Activated gamma-delta T cell treated with Interleukin-2 at 50 U/mL for 16 hours (primary cell): ENCODE measurements at regions not wholly inside any gene's neighbourhood (a gene's known extent, or its start where the extent isn't known, plus 50 kb on each side); places are given as distances from the start of the nearest gene placed in this dataset.
"Not testable (repeated sequence)": the region's sequence is repeated elsewhere in the genome, so short reads cannot be mapped to it uniquely, and the experiment has no call there.

Source experiments
- DNase-seq: peaks from one replicate; pipeline ENCODE4 v3.0.0-alpha.2; 2020

DNA sequence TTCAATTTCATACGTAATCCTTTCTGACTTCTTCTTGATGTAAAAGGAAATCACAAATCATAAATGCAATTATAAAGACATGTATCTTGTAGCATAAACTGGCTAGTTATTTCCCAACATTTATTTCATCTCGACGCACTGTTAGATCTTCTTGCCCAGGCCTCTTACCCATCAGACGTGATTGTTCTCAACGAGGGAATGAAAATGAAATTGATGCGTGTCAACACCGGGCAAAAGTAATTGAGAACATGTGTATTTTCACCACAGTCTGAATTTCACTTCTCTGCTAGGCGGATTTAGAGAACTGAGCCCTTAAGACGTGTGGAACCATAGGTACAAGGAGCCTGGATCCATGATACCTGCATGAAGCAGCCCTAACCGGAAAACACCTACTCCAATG is 519.7 kb downstream of the KCNT2 start:
- no peak for DNase-seq

DNA sequence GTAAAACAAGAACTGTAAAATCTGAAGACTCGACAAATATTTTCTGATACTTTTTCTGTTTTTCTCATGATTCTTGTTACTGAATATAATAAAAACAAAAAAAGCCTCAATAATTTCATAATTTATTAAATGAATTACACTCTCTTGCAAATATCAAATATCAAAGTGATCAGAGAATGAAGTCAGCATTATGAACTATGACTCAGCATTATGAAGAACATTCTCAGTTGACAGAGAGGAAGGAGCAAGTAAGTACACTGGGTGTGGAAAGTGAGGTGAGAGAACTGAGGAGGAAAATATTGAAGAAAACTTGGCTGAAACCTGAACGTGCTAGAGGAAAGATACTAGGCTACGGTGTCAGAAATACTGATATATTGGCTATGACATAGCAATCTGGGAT is 529.5 kb downstream of the KCNT2 start:
- no peak for DNase-seq

DNA sequence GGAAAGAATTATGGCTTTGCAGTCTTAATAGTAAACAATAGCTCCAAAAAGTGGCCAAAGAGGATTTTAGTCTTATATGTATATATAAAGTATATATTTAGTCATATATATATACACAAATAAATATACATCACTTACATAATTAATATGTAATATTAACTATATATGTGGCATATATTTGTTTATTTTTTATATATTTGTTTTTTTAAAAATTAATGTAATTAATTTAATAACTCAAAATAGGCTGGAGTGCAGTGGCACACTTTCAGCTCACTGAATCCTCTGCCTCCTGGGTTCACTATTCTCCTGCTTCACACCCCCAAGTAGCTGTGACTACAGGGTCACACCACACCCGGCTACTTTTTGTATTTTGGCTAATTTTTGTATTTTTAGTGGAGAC is 532.6 kb downstream of the KCNT2 start:
- no peak for DNase-seq

DNA sequence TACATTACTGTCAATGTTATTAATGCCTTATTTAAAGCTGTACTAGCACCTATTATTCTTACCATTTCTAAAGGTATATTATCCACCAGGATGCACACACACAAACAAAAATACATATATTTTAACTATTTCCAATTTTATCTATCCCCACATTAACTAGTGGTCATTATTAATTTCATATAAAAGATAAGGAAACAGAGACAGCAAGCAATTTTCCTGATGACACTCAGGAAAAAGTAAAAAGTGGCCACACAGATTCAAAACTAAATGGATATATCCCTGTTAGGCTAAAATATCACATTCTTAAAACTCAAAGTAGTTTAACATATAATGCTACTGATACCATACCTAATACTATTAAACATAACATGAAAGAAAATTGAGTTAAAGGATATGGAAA is 534.1 kb downstream of the KCNT2 start:
- no peak for DNase-seq

DNA sequence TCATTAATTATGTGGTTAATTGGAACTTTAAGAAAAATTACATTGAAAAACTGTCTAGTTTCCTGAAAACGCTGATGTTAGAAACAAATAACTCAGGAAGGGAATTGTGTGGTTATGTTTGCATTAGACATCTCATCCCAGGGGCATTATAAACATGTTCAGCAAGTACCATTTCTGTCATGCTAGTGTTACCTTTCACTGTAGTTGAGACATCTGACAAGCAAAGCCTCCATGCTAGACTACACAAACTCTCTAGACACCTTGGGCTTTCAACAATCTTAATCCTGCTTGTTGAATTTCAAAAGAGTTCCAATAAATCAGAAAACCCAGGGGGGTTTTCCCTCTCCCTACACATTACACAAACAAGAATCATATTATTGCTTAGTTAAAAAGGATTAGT is 536.8 kb downstream of the KCNT2 start:
- no peak for DNase-seq

DNA sequence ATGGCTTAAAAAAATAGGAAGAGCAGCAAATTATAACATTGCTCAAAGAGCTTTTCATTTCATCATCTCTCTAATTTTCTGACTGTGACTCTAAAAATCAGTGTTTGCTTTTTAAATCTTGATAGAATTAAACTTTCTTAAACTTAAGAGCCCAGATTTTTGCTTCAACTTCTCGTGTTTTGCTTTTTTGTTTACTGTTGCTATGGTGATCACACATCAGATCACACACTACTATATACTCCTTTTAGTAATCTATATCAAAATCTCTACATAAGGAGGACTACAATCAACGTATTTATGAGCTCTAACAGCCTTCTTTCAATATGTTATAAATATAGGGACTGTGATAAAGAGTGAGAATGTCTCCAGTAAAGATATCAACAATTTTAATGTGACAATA is 537.3 kb downstream of the KCNT2 start:
- no peak for DNase-seq

DNA sequence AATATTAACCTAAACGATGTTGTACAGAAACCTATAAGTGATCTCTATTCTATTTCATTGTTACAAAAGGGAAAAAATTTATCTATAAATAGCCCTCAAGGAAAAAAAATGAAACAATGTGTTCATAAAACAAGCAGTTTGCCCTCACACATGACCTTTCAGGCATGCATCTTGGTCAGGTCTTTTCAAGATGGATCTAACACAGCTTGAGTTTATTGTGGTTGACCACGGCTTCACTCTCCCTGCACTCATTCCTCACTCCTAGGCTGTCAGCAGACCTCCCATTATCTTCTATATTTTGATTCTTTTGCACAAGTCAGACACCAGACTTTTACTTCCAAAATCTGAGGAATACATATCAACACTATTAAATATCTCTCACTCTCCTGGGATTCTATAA is 544.3 kb downstream of the KCNT2 start:
- DNase-seq = no peak

DNA sequence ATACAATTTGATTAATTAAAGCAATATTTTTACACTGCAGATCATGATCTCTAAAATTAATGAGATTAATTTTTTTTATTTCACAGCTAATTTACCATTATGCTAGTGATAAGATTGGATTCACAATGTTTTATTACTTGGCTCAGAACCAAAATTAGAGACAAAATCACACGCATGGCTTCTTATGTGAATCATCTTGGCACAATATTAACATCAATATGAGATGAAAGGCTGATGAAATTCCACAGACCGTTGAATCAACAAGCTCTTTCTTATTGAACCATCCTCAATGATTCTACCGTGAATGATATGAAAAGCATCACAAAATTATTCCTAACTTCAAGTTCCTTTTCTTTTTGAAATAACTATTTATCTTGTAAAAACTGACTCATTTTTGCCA is 544.9 kb downstream of the KCNT2 start:
- DNase-seq = no peak

DNA sequence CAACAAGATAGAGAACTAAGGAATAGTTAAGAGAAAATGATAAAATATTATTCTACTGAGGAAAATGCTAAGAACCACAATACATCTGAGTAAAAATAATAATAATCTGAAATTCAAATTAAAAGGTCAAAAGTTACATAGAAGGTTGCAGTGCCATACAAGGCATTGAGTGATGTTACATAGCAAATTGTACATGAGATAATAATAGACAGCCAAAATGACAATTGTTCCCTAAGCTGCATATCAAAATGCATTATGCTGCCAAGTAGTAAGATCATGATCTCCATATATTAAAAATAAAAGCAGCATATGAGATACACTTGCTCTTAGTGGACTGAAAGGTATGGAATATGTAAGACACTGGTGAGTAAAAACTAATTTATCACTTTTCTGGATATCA is 547.7 kb downstream of the KCNT2 start:
- no peak for DNase-seq

DNA sequence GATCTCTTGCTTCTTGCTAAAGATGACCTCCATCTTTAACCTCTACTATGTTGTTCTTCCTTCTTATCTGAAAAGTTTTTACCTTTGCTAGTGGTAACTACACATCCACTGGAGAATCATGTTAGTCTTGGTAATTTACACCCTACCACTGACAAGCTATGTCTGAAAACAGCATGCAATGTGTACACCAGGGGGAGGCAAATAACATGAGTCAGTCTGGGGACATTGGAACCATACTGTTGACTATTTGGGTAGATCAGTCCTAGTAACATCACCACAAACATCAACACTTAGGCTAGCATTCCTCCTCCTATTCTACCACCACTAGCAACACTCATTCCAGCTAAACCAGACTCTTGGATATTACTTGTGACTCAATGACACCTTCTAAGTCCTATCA is 549.0 kb downstream of the KCNT2 start:
- DNase-seq = no peak

DNA sequence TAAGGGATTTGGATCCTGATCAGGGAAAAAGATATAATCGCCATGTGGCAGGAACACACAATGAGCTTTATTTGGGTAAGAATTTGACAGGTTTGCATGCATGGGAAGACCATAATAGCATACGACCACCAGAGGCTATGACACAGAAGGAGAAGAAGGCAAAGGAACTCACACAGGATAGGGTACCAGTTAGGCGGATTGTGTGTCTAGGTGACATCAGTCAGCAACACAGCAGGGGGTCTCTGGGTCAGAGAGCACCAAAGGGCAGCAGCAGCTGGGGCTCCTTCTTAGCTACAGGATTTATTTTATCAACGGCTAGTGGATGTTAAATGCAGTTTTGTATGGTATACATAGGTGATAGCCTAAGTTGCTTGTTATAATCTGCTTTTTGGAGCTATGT is 551.3 kb downstream of the KCNT2 start:
- no peak for DNase-seq

DNA sequence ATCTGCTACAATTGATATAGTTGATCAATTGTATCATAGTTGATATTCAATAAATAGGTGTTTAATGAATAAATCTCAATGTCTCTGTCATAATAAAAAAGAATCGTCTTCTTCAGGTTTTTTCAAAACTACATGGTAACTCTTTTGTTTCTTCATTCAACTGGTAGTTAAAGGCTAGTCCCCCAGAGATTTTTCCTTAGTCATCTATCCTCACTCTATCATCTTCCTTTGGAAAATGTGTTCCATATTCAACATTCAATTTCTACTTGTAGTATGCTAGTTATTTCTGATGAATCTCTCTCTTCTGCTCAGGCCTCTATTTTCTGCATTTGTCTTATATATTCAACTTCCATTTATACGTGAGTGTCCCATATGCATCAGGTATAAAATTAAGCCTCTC is 558.8 kb downstream of the KCNT2 start:
- no peak for DNase-seq

DNA sequence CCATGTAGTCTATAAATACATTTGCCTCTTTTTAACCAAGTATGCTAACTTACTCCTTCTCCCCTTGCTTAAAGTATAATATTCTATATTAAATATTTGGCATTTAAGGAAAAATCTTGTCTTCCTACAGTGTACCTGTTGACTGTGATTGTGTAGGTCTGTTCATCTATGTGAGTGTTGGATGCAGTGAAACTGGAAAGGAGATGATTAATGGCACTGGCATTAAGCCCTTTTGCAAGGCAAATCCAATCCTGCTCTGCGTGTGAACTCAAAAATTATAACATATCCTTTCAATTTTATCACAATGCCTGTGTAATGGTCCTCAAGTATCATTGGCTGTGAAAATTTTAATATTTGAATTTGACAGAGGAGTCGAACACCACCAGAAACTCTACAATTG is 565.0 kb downstream of the KCNT2 start:
- no peak for DNase-seq

DNA sequence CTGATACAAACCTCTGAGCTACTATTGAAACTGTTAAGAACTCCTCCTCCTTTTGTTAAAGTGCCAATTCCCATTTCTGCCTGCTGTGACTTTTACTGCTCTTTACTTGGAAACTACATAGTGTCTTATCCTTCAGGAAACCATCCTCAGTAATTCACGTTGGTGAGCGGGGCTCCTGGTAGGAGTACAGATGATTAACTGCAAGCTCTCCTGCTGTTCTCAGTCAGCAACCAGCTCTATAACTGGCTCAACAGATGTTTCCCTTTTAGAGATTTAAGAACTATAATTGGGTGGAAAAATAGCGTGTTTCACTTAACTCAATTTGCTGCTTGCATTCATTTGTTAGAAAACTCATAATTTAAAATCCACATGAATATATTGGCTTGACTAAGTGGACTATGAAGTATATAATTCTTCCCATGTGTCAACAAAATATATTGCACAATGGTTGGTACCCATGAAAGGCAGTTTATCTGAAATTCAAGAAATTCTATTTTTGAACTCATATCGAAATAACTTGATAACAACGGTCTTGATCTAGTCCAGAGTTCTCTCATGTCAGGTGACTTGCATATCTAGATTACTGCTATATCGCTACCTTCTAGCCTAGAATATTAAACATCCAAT is 574.0 kb downstream of the KCNT2 start:
- DNase-seq = no peak

DNA sequence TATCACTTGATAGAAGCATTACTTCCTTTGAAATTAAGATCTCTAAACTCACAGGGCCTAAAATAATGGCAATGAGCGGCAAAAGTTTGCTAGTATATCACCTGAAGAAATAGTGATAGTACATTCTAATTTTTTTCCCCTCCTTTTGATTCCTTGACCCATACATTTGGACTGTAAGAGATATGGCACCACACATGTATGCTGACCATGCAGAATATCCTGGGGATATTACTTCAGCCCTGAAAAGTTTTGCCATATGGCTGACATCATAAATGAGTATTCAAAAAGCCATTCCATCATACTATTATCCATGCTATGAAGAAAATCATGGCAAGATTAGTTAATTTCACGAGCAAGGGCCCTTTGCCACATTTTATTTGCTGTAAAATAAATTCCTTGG is 576.9 kb downstream of the KCNT2 start:
- DNase-seq = not testable (repeated sequence)

DNA sequence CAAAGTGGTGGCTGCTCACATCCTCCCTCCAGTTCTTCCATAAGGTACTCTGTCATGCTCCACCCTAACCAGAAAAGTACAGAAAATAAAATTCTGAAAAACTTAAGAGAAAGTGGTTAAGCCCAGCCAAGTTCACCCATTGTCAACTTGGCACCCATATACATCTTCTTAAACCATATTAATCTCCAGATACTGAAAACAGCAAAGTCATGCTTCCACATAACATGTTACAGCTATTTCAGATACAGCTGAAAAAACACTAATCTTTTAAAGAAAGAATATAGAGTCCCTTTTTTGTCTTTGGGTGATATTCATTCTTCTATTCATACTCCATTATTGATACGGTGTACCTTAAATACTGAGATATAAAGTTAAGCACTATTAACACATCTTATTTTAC is 577.8 kb downstream of the KCNT2 start:
- no peak for DNase-seq

DNA sequence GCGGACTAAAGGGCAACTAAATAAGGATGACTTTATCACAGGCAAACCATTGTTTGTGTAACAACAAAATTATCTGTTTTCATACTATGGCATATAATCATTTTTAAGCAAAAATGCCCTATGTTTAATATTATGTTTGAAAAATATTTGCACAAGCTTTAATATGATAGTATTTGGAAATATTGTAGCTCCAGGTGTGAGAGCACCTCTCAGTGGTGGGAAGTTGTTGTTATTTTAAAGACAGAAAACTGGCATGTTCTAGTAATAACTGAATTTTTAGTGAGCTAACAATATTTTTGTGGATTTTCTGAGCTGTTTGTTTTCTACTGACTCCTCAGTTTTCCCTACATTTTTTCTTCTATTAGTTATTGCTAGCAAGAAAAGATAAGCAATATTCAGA is 578.8 kb downstream of the KCNT2 start:
- DNase-seq = no peak

DNA sequence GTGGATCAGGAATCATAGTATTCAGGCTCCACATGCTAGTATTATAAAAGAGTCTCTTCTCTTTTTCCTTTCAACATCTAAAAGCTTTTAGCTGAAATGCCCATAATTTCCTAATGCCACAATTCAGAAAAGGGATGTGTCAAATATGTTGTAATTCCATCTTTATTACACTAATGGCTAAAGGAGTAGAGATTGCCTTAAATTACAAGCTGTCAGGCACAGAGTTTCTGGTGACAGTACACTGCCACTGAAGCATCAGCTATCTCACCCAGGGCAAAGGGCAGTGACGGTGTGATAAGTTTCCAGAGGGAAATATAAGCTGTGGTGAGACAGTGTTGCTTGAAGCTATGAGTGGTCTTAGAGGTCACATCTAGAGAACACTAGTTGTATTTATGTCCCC is 581.1 kb downstream of the KCNT2 start:
- no peak for DNase-seq

DNA sequence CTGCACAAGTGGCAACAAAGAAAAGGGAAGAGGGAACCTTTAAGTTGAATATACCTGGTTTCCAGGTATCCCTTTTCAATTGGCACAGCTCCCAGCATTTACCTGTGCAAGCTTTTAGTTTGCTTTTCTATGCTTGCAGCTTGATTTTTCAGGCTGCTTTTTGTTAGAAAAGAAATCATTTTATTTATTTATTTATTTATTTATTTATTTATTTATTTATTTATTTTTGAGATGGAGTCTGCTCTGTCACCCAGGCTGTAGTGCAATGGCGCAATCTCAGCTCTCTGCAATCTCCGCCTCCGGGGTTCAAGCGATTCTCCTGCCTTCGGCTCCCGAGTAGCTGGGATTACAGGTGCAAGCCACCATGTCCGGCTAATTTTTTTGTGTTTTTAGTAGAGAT is 587.1 kb downstream of the KCNT2 start:
- not testable (repeated sequence) for DNase-seq

DNA sequence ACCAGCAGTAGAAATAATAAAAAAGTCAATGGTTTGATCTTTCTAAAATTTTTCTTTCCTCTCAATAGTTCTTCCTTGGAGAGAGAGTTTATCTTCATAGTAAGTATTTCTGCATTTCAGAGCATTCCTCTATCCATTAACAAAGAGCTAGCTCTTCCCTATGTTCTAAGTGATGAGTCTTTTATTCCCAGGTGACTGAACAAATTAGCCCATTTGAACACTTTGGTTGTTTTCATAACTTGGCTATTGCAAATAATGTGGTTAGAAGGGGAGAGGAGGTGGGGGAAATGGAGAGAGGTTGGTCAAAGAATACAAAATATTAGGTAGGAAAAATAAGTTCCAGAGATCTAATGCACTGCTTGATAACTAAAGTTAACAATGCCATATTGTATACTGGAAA is 598.9 kb downstream of the KCNT2 start:
- DNase-seq = no peak

DNA sequence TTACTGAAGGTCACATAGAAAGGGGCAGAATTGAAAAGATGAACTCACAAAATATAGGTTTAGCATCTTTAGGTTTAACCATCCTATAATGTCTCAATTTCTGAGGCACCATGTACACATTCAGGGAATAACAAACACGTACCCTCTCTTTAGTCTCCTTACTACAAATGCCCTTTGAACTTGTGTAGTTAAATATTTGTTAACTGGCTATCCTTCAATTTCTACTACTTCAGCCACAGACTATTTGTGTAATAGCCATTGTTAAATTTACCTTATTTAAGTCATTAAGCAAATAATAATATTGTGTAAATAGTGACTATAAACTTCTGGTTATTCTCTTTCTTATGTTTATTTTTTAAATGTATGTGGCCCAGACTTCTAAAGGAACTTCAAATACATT is 600.5 kb downstream of the KCNT2 start:
- DNase-seq = no peak

DNA sequence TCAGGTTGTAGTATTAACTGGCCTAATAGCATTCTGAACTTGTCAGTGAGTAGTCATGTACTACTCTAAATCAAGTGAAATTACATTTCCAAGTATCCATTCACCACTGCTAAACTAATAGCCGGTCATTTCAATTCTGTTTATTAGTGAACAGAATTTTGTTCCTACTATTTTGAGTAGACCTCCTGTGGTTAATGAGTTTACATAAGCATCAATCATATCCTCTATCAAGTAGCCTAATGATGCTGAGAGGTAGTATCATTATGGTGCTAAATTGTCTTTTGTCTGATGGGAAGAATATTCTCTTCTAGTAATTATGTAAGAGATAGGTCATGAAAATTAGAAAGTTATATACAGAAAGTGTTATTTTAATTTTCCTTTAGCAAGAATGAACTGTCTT is 602.8 kb downstream of the KCNT2 start:
- DNase-seq = no peak

DNA sequence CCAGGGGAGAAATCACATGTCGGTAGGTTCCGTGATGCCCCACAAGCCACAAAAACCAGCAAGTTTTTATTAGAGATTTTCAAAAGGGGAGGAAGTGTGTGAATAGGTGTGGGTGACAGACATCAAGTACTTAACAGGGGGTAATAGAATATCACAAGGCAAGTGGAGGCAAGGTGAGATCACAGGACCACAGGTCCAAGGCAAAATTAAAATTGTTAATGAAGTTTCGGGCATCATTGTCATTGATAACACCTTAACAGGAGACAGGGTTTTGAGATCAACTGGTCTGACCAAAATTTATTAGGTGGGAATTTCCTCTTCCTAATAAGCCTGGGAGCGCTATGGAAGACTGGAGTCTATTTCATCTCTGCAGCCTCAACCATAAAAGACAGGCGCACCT is 603.9 kb downstream of the KCNT2 start:
- not testable (repeated sequence) for DNase-seq

DNA sequence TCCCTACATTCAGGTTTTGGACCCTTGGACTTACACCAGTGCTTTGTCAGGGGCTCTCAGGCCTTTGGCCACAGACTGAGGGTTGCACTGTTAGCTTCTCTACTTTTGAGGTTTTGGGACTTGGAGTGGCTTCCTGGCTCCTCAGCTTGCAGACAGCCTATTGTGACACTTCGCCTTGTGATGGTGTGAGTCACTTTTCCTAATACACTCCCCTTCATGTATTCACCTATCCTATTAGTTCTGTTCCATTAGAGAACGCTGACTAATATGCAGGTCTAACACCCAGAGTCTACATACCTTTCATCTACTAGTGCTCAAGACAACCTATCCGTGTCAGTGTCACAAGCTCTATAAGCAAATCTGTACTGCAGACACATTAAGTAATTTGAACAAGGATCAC is 605.3 kb downstream of the KCNT2 start:
- DNase-seq = no peak

DNA sequence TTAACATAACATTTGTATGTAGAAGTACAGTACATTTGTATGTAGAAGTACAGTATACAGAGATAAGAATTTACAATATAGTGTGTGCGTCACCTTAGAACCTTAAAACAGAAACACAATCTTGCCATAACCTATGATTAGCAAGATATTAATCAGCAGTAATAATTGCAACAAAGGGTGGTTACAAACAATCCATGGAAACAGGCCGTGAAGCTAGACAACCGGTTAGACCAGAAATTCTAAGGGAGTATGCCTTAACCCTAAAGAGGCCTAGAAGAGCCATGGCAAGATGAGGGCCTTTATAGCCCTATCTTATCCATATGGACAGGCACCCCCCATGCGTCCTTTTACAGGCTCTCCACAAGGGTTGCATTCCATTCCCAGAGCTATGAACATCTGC is 605.9 kb downstream of the KCNT2 start:
- DNase-seq = not testable (repeated sequence)

DNA sequence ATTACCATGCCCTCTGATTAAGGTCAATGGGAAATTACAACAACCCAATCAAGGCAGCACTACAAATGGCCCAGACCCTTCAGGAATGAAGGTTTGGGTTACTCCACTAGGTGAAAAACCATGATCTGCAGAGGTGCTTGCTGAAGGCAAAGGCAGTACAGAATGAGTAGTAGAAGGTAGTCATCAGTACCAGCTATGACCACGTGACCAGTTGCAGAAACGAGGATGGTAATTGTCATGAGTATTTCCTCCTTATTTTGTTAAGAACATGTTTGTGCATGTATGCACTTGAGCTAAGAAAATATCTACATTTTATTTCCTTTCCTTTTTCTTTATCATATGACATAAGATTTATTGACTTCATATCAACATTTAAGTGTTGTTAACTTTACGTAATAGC is 607.1 kb downstream of the KCNT2 start:
- no peak for DNase-seq
